ENCODE measurements at regions not wholly inside any gene's neighbourhood (a gene's known extent, or its start where the extent isn't known, plus 50 kb on each side); places are given as distances from the start of the nearest gene placed in this dataset.
"Not testable (repeated sequence)": the region's sequence is repeated elsewhere in the genome, so short reads cannot be mapped to it uniquely, and the experiment has no call there.

- no peak for TF ChIP-seq POLR2A (IDR thresholded peaks at IDR 0.05; ENCODE audit: low read length)
- no peak for TF ChIP-seq GATA1 (IDR thresholded peaks at IDR 0.05; ENCODE audit: low read depth, low read length)
- no peak for DNase-seq
Measured at GRCh38 chr5:91514400-91514799, 131.3 kb upstream of the ARRDC3 start.

DNA sequence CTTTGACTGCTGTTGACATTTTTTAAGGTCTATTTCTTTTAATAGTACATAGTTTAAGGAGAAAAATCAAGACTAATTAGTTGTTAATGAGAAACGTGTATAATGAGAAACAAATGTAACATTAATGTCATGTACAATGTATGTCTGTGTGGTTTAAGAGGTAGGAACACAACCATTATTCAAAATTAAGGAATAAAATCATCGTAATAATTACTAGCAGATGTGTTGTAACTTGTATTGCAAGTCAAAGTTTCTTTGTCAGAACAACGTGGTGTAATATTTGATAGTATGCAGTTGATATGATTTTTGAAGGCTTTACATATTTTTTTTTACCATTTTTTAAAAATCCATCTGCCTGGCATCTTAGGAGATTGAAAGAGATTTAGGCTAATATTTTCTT lies 120.2 kb upstream of the ARRDC3 start:
- TF ChIP-seq GATA1 (IDR thresholded peaks at IDR 0.05; ENCODE audit: low read depth, low read length): no peak
- no peak for TF ChIP-seq POLR2A (IDR thresholded peaks at IDR 0.05; ENCODE audit: low read length)
- no peak for DNase-seq

DNA sequence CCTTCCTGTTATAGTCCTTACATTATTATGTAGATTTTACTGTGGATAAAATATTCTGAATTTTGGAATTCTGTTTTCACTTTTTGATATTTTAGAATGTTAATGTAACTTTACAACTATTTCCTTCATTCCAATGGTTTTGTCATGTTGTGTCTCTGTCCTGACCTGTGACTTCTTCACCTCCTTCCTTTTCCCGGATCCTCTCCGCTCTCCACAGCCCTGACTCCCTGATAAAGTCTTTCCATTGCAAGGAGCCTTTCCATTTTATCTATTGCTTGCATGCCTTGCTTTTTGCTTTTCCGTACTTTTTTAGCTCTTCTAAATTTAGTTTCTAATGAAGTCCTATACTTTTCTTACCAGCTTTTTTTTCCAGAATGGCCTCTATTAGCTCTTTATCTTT lies 117.6 kb upstream of the ARRDC3 start:
- DNase-seq: no peak
- TF ChIP-seq GATA1 (IDR thresholded peaks at IDR 0.05; ENCODE audit: low read depth, low read length) (no peak), POLR2A (IDR thresholded peaks at IDR 0.05; ENCODE audit: low read length) (no peak)

GRCh38 chr5:91499943-91500531 lies 116.9 kb upstream of the ARRDC3 start:
- TF ChIP-seq GATA1 (IDR thresholded peaks at IDR 0.05; ENCODE audit: low read depth, low read length) (no peak), POLR2A (IDR thresholded peaks at IDR 0.05; ENCODE audit: low read length) (no peak)
- DNase-seq: peak; percentile 30 to 55

- DNase-seq: no peak
- TF ChIP-seq GATA1 (IDR thresholded peaks at IDR 0.05; ENCODE audit: low read depth, low read length) (no peak), POLR2A (IDR thresholded peaks at IDR 0.05; ENCODE audit: low read length) (no peak)
Measured at GRCh38 chr5:91495699-91496098, 112.6 kb upstream of the ARRDC3 start.

- no peak for DNase-seq
- no peak for TF ChIP-seq POLR2A (IDR thresholded peaks at IDR 0.05; ENCODE audit: low read length)
- TF ChIP-seq GATA1 (IDR thresholded peaks at IDR 0.05; ENCODE audit: low read depth, low read length): no peak
Measured at GRCh38 chr5:91494447-91494996, 111.4 kb upstream of the ARRDC3 start.

DNA sequence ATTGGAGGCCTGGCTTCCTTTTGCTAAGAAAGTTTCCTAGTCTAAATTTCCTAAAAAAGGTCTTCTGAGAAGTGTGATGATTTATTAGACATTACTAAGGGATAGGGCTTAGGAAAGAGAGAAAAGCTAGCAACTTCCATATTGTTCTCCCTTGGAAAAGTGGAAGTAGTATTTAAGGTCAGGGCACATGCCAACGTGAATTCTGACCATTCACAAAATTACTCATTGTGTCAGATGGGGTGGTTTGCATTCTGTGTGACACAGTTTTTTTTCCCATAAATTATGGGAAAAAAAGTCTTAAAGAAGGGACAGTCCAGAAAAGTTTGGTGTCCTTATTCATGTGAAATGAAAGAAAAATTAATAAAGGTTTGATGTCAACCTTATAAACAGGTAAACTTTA lies 110.0 kb upstream of the ARRDC3 start:
- no peak for DNase-seq
- TF ChIP-seq GATA1 (IDR thresholded peaks at IDR 0.05; ENCODE audit: low read depth, low read length) (no peak), POLR2A (IDR thresholded peaks at IDR 0.05; ENCODE audit: low read length) (no peak)

GRCh38 chr5:91491229-91491628 lies 108.1 kb upstream of the ARRDC3 start:
- TF ChIP-seq GATA1 (IDR thresholded peaks at IDR 0.05; ENCODE audit: low read depth, low read length) (no peak), POLR2A (IDR thresholded peaks at IDR 0.05; ENCODE audit: low read length) (no peak)
- DNase-seq: no peak

DNA sequence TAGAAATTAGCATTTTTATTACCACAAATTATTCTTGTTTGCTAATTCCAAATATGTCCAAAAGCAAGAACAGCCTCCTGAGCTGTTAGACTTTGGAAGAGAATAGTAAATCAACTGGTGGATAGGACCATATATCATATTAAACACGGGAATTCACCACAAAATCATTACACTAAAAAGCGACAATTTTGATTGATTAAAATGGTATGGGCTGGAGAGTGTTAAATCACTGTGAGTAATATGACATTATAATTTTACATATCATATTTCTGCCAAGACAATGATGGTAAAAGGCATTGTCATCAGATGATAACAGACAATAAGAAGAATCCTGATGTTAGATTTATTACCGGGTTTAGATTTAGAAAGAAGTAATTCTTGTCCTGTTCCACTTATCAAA lies 107.2 kb upstream of the ARRDC3 start:
- TF ChIP-seq GATA1 (IDR thresholded peaks at IDR 0.05; ENCODE audit: low read depth, low read length) (no peak), POLR2A (IDR thresholded peaks at IDR 0.05; ENCODE audit: low read length) (no peak)
- no peak for DNase-seq

DNA sequence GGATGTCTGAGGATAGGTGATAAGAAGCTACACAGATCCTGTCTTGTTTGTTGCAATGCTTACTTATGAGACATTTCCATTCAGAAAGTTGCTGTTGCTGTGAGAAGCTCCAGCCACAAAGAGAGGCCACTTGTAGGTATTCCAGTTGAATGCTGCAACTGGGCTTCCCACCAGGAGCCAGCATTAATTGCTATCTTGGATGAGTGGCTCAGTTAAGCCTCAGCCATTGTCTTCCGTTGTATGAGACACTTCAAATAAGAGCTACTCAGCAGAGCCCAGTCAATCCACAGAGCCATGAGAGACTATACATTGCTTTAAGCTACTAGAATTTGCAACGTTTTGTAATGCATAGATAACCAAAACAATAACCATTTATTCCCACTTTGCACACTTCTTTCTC lies 104.3 kb upstream of the ARRDC3 start:
- TF ChIP-seq POLR2A (IDR thresholded peaks at IDR 0.05; ENCODE audit: low read length) (no peak), GATA1 (IDR thresholded peaks at IDR 0.05; ENCODE audit: low read depth, low read length) (no peak)
- no peak for DNase-seq

DNA sequence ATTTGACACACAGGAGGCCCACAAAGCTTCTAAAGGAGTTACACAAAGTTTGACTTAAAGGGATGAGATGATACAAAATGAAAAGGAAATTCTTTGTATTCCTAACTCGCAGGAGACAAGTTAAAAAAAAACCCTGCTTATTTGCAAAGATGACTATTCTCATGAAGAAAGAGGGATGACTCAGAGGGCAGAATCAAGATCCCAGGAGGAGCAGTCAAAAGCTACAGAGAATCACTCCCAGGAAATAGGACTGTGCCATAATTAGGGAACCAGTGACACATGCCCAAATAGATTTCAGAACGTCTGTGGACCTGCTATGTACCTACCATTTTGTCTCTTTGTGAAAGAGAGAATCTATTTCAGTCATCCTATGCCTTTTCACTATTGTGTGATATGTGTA lies 103.5 kb upstream of the ARRDC3 start:
- TF ChIP-seq POLR2A (IDR thresholded peaks at IDR 0.05; ENCODE audit: low read length) (no peak), GATA1 (IDR thresholded peaks at IDR 0.05; ENCODE audit: low read depth, low read length) (no peak)
- no peak for DNase-seq

DNA sequence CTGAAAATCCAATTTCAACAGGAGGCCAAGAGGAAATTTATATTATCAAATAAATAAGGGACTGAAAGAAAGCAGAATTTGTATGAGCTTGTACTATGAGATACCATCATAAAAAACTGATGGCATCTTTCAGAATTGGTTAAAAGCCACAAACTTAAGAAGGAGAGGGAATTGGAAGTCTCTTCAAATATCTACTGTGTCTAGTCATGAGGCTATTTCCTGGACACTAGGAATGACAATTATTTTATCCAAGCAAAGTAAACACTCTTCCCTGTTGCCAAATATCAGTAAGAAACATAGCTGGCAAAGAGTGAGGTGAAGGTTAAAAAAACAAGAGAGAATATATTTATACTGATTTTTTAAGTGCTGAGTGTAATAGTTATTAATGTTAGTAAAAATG lies 101.5 kb upstream of the ARRDC3 start:
- no peak for DNase-seq
- TF ChIP-seq GATA1 (IDR thresholded peaks at IDR 0.05; ENCODE audit: low read depth, low read length) (no peak), POLR2A (IDR thresholded peaks at IDR 0.05; ENCODE audit: low read length) (no peak)

DNA sequence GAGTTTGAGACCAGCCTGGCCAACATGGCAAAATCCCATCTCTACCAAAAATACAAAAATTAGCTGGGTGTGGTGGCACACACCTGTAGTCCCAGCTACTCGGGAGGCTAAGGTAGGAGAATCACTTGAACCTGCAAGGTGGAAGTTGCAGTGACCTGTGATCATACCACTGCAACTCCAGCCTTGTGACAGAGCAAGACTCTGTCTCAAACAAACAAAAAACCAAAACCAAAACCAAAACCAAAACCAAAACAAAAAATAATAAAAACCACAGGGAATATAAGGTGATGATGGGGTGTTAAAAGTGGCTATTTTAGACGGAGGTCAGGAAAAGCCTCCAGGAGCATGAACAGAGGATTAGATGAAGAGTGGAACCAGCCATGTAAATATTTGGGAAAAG lies 96.3 kb upstream of the ARRDC3 start:
- DNase-seq: not testable (repeated sequence)

DNA sequence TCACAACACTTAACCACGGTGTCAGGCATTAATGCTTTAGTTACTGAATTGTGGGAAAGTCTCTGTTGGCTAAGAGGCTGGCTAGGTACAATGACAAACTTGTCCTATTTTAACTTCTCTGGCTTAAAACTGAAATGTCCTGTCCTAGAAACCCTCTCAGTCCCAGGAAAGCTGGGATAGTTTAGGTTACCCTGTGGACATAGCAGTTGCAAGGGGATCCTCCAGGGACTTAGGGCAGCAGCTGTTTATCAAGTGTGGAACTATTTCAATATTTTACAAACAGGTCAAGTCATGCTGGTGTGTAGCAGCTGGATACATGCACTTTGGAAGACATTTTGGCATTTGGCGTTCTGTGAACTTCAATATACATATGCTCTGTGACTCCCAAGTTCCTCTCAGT lies 95.0 kb upstream of the ARRDC3 start:
- DNase-seq: no peak
- no peak for TF ChIP-seq POLR2A (IDR thresholded peaks at IDR 0.05; ENCODE audit: low read length)
- TF ChIP-seq GATA1 (IDR thresholded peaks at IDR 0.05; ENCODE audit: low read depth, low read length): no peak

DNA sequence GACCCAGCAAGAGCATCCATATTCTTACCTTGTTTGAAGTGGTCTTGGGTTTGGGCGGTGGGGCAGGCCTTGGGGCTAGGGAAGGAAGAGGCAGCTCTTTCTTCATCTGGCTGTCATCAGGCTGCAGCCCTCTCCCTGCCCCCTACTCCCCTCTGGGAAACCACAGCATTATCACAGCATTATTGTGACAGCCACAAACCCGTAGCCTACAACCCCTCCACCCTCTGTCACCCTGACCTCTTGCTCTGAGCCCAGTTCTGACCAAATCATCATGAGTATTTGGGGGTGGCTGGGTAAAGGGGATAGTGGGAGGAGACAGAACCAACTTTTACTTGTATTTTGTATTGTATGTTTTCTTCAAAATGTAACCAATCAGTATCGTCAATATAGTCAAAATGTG lies 94.3 kb upstream of the ARRDC3 start:
- no peak for TF ChIP-seq POLR2A (IDR thresholded peaks at IDR 0.05; ENCODE audit: low read length)
- no peak for TF ChIP-seq GATA1 (IDR thresholded peaks at IDR 0.05; ENCODE audit: low read depth, low read length)
- DNase-seq: no peak

GRCh38 chr5:91474201-91474600 lies 91.1 kb upstream of the ARRDC3 start:
- no peak for DNase-seq
- TF ChIP-seq GATA1 (IDR thresholded peaks at IDR 0.05; ENCODE audit: low read depth, low read length): no peak
- no peak for TF ChIP-seq POLR2A (IDR thresholded peaks at IDR 0.05; ENCODE audit: low read length)
